ENCODE measurements at regions not wholly inside any gene's neighbourhood (a gene's known extent, or its start where the extent isn't known, plus 50 kb on each side); places are given as distances from the start of the nearest gene placed in this dataset.

GRCh38 chr20:55471052-55472006 is 534.0 kb downstream of the CBLN4 start:
- TF ChIP-seq CTCF (IDR thresholded peaks at IDR 0.05) = no peak
- TF ChIP-seq EZH2 (IDR thresholded peaks at IDR 0.05; ENCODE audit: borderline replicate concordance, insufficient read depth, low read depth, low read length, poor library complexity, severe bottlenecking) = no peak
